ENCODE measurements at regions not wholly inside any gene's neighbourhood (a gene's known extent, or its start where the extent isn't known, plus 50 kb on each side); places are given as distances from the start of the nearest gene placed in this dataset.
A peak's percentile ranks its signal among the peaks of the same experiment; 100 is the strongest.

- Histone ChIP-seq H3K36me3 (replicated peaks) (no peaks in the 10 kb centered on the region), H3K4me1 (no peaks in the 10 kb centered on the region), H3K4me3 (no peak overlapping the region), H3K27me3 (ENCODE audit: low read depth) (no peaks in the 10 kb centered on the region), H3K9me3 (no peaks in the 10 kb centered on the region)
- in situ Hi-C loops (cut with MboI; ENCODE audit: low sequenced_read_pairs), result no loop called here
- DNase-seq (ENCODE audit: low spot score in 2 of 2), result no peak
Measured at GRCh38 chr2:45260946-45261345, 251.7 kb upstream of the SIX2 start.

- in situ Hi-C loops (cut with MboI; ENCODE audit: low sequenced_read_pairs), result no loop called here
- Histone ChIP-seq H3K36me3 (replicated peaks) (no peaks in the 10 kb centered on the region), H3K27me3 (ENCODE audit: low read depth) (no peaks in the 10 kb centered on the region), H3K4me1 (no peaks in the 10 kb centered on the region), H3K4me3 (no peak overlapping the region), H3K9me3 (no peaks in the 10 kb centered on the region)
- DNase-seq (ENCODE audit: low spot score in 2 of 2), result no peak
Measured at GRCh38 chr2:45259547-45260160, 250.4 kb upstream of the SIX2 start.

- Histone ChIP-seq H3K36me3 (replicated peaks) (no peaks in the 10 kb centered on the region), H3K4me3 (no peak overlapping the region), H3K4me1 (no peaks in the 10 kb centered on the region), H3K9me3 (no peaks in the 10 kb centered on the region), H3K27me3 (ENCODE audit: low read depth) (no peaks in the 10 kb centered on the region)
- in situ Hi-C loops (cut with MboI; ENCODE audit: low sequenced_read_pairs), result no loop called here
- DNase-seq (ENCODE audit: low spot score in 2 of 2), result no peak
Measured at GRCh38 chr2:45259138-45259537, 249.9 kb upstream of the SIX2 start.

- no peak overlapping the region for H3K4me3 ChIP-seq
- H3K36me3 ChIP-seq (replicated peaks), result no peaks in the 10 kb centered on the region
- H3K9me3 ChIP-seq, result no peaks in the 10 kb centered on the region
- H3K27me3 ChIP-seq (ENCODE audit: low read depth), result no peaks in the 10 kb centered on the region
- in situ Hi-C loops (cut with MboI; ENCODE audit: low sequenced_read_pairs), result no loop called here
- DNase-seq (ENCODE audit: low spot score in 2 of 2), result no peak
- H3K4me1 ChIP-seq, result no peaks in the 10 kb centered on the region
Measured at GRCh38 chr2:45258311-45258710, 249.1 kb upstream of the SIX2 start.

GRCh38 chr2:45257820-45258219, 248.6 kb upstream of the SIX2 start:
- H3K4me3 ChIP-seq, result no peak overlapping the region
- no peak for DNase-seq (ENCODE audit: low spot score in 2 of 2)
- in situ Hi-C loops (cut with MboI; ENCODE audit: low sequenced_read_pairs), result no loop called here

GRCh38 chr2:45256867-45257641, 247.8 kb upstream of the SIX2 start:
- H3K4me1 ChIP-seq, result no peaks in the 10 kb centered on the region
- DNase-seq (ENCODE audit: low spot score in 2 of 2), result peak in 1 of 2 experiments; percentile 34
- in situ Hi-C loops (cut with MboI; ENCODE audit: low sequenced_read_pairs), result no loop called here
- H3K36me3 ChIP-seq (replicated peaks), result no peaks in the 10 kb centered on the region
- no peaks in the 10 kb centered on the region for H3K9me3 ChIP-seq
- no peak overlapping the region for H3K4me3 ChIP-seq
- H3K27me3 ChIP-seq (ENCODE audit: low read depth), result no peaks in the 10 kb centered on the region

More at GRCh38 chr2:45257820-45258219, 248.6 kb upstream of the SIX2 start:
- Histone ChIP-seq H3K36me3 (replicated peaks) (no peaks in the 10 kb centered on the region), H3K4me1 (no peaks in the 10 kb centered on the region), H3K9me3 (no peaks in the 10 kb centered on the region), H3K27me3 (ENCODE audit: low read depth) (no peaks in the 10 kb centered on the region)

- Histone ChIP-seq H3K4me1 (no peaks in the 10 kb centered on the region), H3K4me3 (no peak overlapping the region), H3K36me3 (replicated peaks) (no peaks in the 10 kb centered on the region), H3K27me3 (ENCODE audit: low read depth) (no peaks in the 10 kb centered on the region), H3K9me3 (no peaks in the 10 kb centered on the region)
- no peak for DNase-seq (ENCODE audit: low spot score in 2 of 2)
- in situ Hi-C loops (cut with MboI; ENCODE audit: low sequenced_read_pairs), result no loop called here
Measured at GRCh38 chr2:45256173-45256866, 247.1 kb upstream of the SIX2 start.

- in situ Hi-C loops (cut with MboI; ENCODE audit: low sequenced_read_pairs), result no loop called here
- H3K4me3 ChIP-seq, result no peak overlapping the region
- no peaks in the 10 kb centered on the region for H3K4me1 ChIP-seq
- H3K27me3 ChIP-seq (ENCODE audit: low read depth), result no peaks in the 10 kb centered on the region
- DNase-seq (ENCODE audit: low spot score in 2 of 2), result no peak
- H3K36me3 ChIP-seq (replicated peaks), result no peaks in the 10 kb centered on the region
- no peaks in the 10 kb centered on the region for H3K9me3 ChIP-seq
Measured at GRCh38 chr2:45255563-45255962, 246.3 kb upstream of the SIX2 start.

- Histone ChIP-seq H3K4me3 (no peak overlapping the region), H3K27me3 (ENCODE audit: low read depth) (no peaks in the 10 kb centered on the region), H3K36me3 (replicated peaks) (no peaks in the 10 kb centered on the region), H3K4me1 (no peaks in the 10 kb centered on the region), H3K9me3 (no peaks in the 10 kb centered on the region)
- in situ Hi-C loops (cut with MboI; ENCODE audit: low sequenced_read_pairs), result no loop called here
- no peak for DNase-seq (ENCODE audit: low spot score in 2 of 2)
Measured at GRCh38 chr2:45254025-45254424, 244.8 kb upstream of the SIX2 start.

- in situ Hi-C loops (cut with MboI; ENCODE audit: low sequenced_read_pairs), result no loop called here
Measured at GRCh38 chr2:45253151-45253550, 243.9 kb upstream of the SIX2 start.

GRCh38 chr2:45250176-45250575, 240.9 kb upstream of the SIX2 start:
- no peaks in the 10 kb centered on the region for H3K4me1 ChIP-seq
- no peaks in the 10 kb centered on the region for H3K27me3 ChIP-seq (ENCODE audit: low read depth)
- in situ Hi-C loops (cut with MboI; ENCODE audit: low sequenced_read_pairs), result no loop called here
- no peak overlapping the region for H3K4me3 ChIP-seq
- H3K36me3 ChIP-seq (replicated peaks), result no peaks in the 10 kb centered on the region
- no peak for DNase-seq (ENCODE audit: low spot score in 2 of 2)
- H3K9me3 ChIP-seq, result no peaks in the 10 kb centered on the region

More at GRCh38 chr2:45253151-45253550, 243.9 kb upstream of the SIX2 start:
- H3K4me3 ChIP-seq, result no peak overlapping the region
- H3K4me1 ChIP-seq, result no peaks in the 10 kb centered on the region
- no peaks in the 10 kb centered on the region for H3K27me3 ChIP-seq (ENCODE audit: low read depth)
- DNase-seq (ENCODE audit: low spot score in 2 of 2), result no peak
- H3K36me3 ChIP-seq (replicated peaks), result no peaks in the 10 kb centered on the region
- H3K9me3 ChIP-seq, result no peaks in the 10 kb centered on the region

- no peaks in the 10 kb centered on the region for H3K27me3 ChIP-seq (ENCODE audit: low read depth)
Measured at GRCh38 chr2:45248214-45248613, 239.0 kb upstream of the SIX2 start.

GRCh38 chr2:45244928-45245327, 235.7 kb upstream of the SIX2 start:
- H3K4me3 ChIP-seq, result no peak overlapping the region
- H3K36me3 ChIP-seq (replicated peaks), result no peaks in the 10 kb centered on the region
- H3K27me3 ChIP-seq (ENCODE audit: low read depth), result no peaks in the 10 kb centered on the region
- DNase-seq (ENCODE audit: low spot score in 2 of 2), result no peak
- H3K9me3 ChIP-seq, result no peaks in the 10 kb centered on the region
- in situ Hi-C loops (cut with MboI; ENCODE audit: low sequenced_read_pairs), result no loop called here
- H3K4me1 ChIP-seq, result no peaks in the 10 kb centered on the region

More at GRCh38 chr2:45248214-45248613, 239.0 kb upstream of the SIX2 start:
- no peak for DNase-seq (ENCODE audit: low spot score in 2 of 2)
- Histone ChIP-seq H3K4me3 (no peak overlapping the region), H3K4me1 (no peaks in the 10 kb centered on the region), H3K9me3 (no peaks in the 10 kb centered on the region), H3K36me3 (replicated peaks) (no peaks in the 10 kb centered on the region)
- in situ Hi-C loops (cut with MboI; ENCODE audit: low sequenced_read_pairs), result no loop called here

GRCh38 chr2:45242161-45242741, 233.0 kb upstream of the SIX2 start:
- no peak for DNase-seq (ENCODE audit: low spot score in 2 of 2)
- in situ Hi-C loops (cut with MboI; ENCODE audit: low sequenced_read_pairs), result no loop called here
- Histone ChIP-seq H3K27me3 (ENCODE audit: low read depth) (no peaks in the 10 kb centered on the region), H3K9me3 (no peaks in the 10 kb centered on the region), H3K36me3 (replicated peaks) (no peaks in the 10 kb centered on the region), H3K4me3 (no peak overlapping the region), H3K4me1 (no peaks in the 10 kb centered on the region)
